GM23338 (cell line): ENCODE measurements at regions not wholly inside any gene's neighbourhood (a gene's known extent, or its start where the extent isn't known, plus 50 kb on each side); places are given as distances from the start of the nearest gene placed in this dataset.

Experiments
- ATAC-seq: fragments of 200-7000 bp; cut with Tn5 transposase; 3 replicates; pipeline ENCODE4 v1.9.1; 2020
- DNase-seq: peaks from one replicate; pipeline ENCODE4 v3.0.0-alpha.2; 2015; ENCODE audit warnings: low spot score
- H2AFZ ChIP-seq: fragments of 200-600 bp; sonication (generic); 2 replicates; pipeline ENCODE4 v1.8.0; 2016; ENCODE audit warnings: antibody characterized with exemption, mild to moderate bottlenecking, moderate library complexity
- H3F3A ChIP-seq: fragments of 200-600 bp; sonication (generic); replicated peaks from 2 replicates; pipeline ENCODE4 v1.8.0; 2017; ENCODE audit warnings: antibody characterized with exemption, mixed run types, low read depth
- H3K27ac ChIP-seq: fragments of 200-600 bp; sonication (generic); 2 replicates; pipeline ENCODE4 v1.6.1; 2016; ENCODE audit warnings: low read depth
- H3K27me3 ChIP-seq: fragments of 200-600 bp; sonication (generic); 2 replicates; pipeline ENCODE4 v1.8.0; 2016; ENCODE audit warnings: mild to moderate bottlenecking, mixed run types, moderate library complexity; ENCODE audit not compliant: insufficient read depth
- H3K36me3 ChIP-seq: fragments of 200-600 bp; sonication (generic); 2 replicates; pipeline ENCODE4 v1.8.0; 2016; ENCODE audit warnings: mild to moderate bottlenecking; ENCODE audit not compliant: insufficient read depth
- H3K4me1 ChIP-seq: fragments of 200-600 bp; sonication (generic); 2 replicates; pipeline ENCODE4 v1.8.0; 2016; ENCODE audit warnings: mild to moderate bottlenecking, moderate library complexity; ENCODE audit not compliant: insufficient read depth
- H3K4me2 ChIP-seq: fragments of 200-600 bp; sonication (generic); 2 replicates; pipeline ENCODE4 v1.7.1; 2017; ENCODE audit warnings: mixed run types
- H3K4me3 ChIP-seq: fragments of 200-600 bp; sonication (generic); 2 replicates; pipeline ENCODE4 v1.6.1; 2016; ENCODE audit warnings: mixed run types
- H3K79me2 ChIP-seq: fragments of 200-600 bp; sonication (generic); replicated peaks from 2 replicates; pipeline ENCODE4 v1.8.0; 2017; ENCODE audit warnings: mild to moderate bottlenecking; ENCODE audit not compliant: insufficient read depth
- H3K9me2 ChIP-seq: fragments of 200-600 bp; sonication (generic); 2 replicates; pipeline ENCODE4 v1.8.0; 2017; ENCODE audit not compliant: insufficient read depth
- H4K20me1 ChIP-seq: fragments of 200-600 bp; sonication (generic); replicated peaks from 2 replicates; pipeline ENCODE4 v1.8.0; 2017; ENCODE audit warnings: mild to moderate bottlenecking; ENCODE audit not compliant: insufficient read depth
- H3K27ac Mint-ChIP-seq: 2 replicates; pipeline ENCODE4 v1.8.0; 2020; ENCODE audit warnings: inconsistent platforms, mild to moderate bottlenecking, moderate library complexity, mixed read lengths
- H3K27me3 Mint-ChIP-seq: 3 replicates; pipeline ENCODE4 v1.8.0; 2022; ENCODE audit warnings: low read depth, mild to moderate bottlenecking, moderate library complexity, mixed read lengths, inconsistent platforms; ENCODE audit not compliant: insufficient read depth, poor library complexity
- H3K36me3 Mint-ChIP-seq: 3 replicates; pipeline ENCODE4 v1.8.0; 2021; ENCODE audit warnings: low read depth, mild to moderate bottlenecking, inconsistent platforms, moderate library complexity, mixed read lengths
- H3K4me1 Mint-ChIP-seq: 3 replicates; pipeline ENCODE4 v1.8.0; 2020; ENCODE audit warnings: mild to moderate bottlenecking, inconsistent platforms, mixed read lengths
- H3K4me3 Mint-ChIP-seq: 3 replicates; pipeline ENCODE4 v1.8.0; 2021; ENCODE audit warnings: moderate library complexity, mild to moderate bottlenecking, inconsistent platforms, mixed read lengths
- H3K9me3 Mint-ChIP-seq: 3 replicates; pipeline ENCODE4 v1.8.0; 2020; ENCODE audit warnings: moderate library complexity, mild to moderate bottlenecking, inconsistent platforms, mixed read lengths
- EZH2 ChIP-seq: fragments of 200-600 bp; sonication (generic); IDR thresholded peaks from one replicate; pipeline ENCODE4 v1.8.0; 2017; ENCODE audit warnings: antibody characterized with exemption, mild to moderate bottlenecking, low read depth; ENCODE audit not compliant: unreplicated experiment
- EZH2phosphoT487 ChIP-seq: fragments of 200-600 bp; sonication (generic); IDR thresholded peaks from one replicate; pipeline ENCODE4 v1.8.1; 2018; ENCODE audit warnings: antibody characterized with exemption; ENCODE audit not compliant: unreplicated experiment
- JUNB ChIP-seq: IDR thresholded peaks from one replicate; pipeline ENCODE4 v1.6.1; 2016; ENCODE audit warnings: antibody characterized with exemption; ENCODE audit not compliant: unreplicated experiment
- NANOG ChIP-seq: IDR thresholded peaks from 2 replicates; pipeline ENCODE4 v1.6.1; 2016; ENCODE audit warnings: antibody characterized with exemption, borderline replicate concordance
- POLR2AphosphoS5 ChIP-seq: IDR thresholded peaks from 2 replicates; pipeline ENCODE4 v1.6.1; 2016; ENCODE audit warnings: antibody characterized with exemption, low read depth
- STAT1 ChIP-seq: IDR thresholded peaks from one replicate; pipeline ENCODE4 v1.6.1; 2016; ENCODE audit warnings: antibody characterized with exemption; ENCODE audit not compliant: unreplicated experiment
- ZNF114 ChIP-seq: fragments of 250-450 bp; sonication (Bioruptor Pico); IDR thresholded peaks from 2 replicates; pipeline ENCODE4 v1.5.0; 2020; ENCODE audit warnings: mild to moderate bottlenecking, moderate library complexity
- ZNF331 ChIP-seq: fragments of 250-450 bp; sonication (Bioruptor Pico); IDR thresholded peaks from 2 replicates; pipeline ENCODE4 v1.5.0; 2020; ENCODE audit warnings: low read depth, mild to moderate bottlenecking, moderate library complexity
- TF ChIP-seq, protein P1 (sequence below): IDR thresholded peaks from one replicate; pipeline ENCODE4 v1.6.1; 2018; ENCODE audit warnings: antibody characterized with exemption; ENCODE audit not compliant: unreplicated experiment
- TF ChIP-seq, protein P2 (sequence below): IDR thresholded peaks from 2 replicates; pipeline ENCODE4 v1.6.1; 2016; ENCODE audit warnings: antibody characterized with exemption
- TF ChIP-seq, protein P3 (sequence below): fragments of 250-450 bp; sonication (Bioruptor Pico); IDR thresholded peaks from 2 replicates; pipeline ENCODE4 v1.5.0; 2020; ENCODE audit warnings: mild to moderate bottlenecking, moderate library complexity

DNA sequence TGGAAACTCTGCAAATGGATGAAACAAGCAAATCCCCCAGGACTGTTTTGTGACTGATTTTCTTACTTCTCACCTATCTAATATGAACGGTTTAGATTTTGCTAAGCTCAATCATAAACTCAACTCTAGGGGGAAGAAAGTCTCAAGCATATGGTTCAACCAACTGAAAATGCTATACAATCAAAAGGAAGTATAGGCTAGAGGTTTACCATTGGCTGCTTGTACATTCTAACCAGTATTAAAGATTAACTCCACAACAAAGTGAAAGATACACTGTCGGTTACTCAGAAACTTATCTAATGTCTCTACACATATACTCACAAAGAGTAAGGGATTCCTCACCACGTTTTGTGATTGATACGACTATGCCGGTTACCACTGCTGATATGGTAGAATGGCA, 281.8 kb upstream of the SOX5 start:
- H3K27ac ChIP-seq: no peak overlapping the region
- H3K36me3 Mint-ChIP-seq: no peaks in the 10 kb centered on the region
- H3K4me2 ChIP-seq: no peak overlapping the region
- H3F3A ChIP-seq: no peaks in the 10 kb centered on the region
- no peaks in the 10 kb centered on the region for H3K9me2 ChIP-seq
- H3K4me1 Mint-ChIP-seq: peaks cover 45% of the 10 kb centered on the region
- H3K79me2 ChIP-seq: no peaks in the 10 kb centered on the region
- ATAC-seq (no peak), DNase-seq (no peak)
- H4K20me1 ChIP-seq: no peaks in the 10 kb centered on the region
- no peaks in the 10 kb centered on the region for H3K27me3 ChIP-seq
- H3K27ac Mint-ChIP-seq: no peak overlapping the region
- H3K4me3 Mint-ChIP-seq: no peak overlapping the region
- H3K4me1 ChIP-seq: peaks cover 24% of the 10 kb centered on the region
- H3K9me3 Mint-ChIP-seq: no peaks in the 10 kb centered on the region
- TF ChIP-seq ZNF331 (CRISPR knock-in tag): no peak
- TF ChIP-seq EZH2phosphoT487: no peak
- TF ChIP-seq POLR2AphosphoS5: no peak
- TF ChIP-seq STAT1: no peak
- no peak overlapping the region for H3K4me3 ChIP-seq
- no peak overlapping the region for H2AFZ ChIP-seq
- peaks cover 4% of the 10 kb centered on the region for H3K27me3 Mint-ChIP-seq
- H3K36me3 ChIP-seq: no peaks in the 10 kb centered on the region

DNA sequence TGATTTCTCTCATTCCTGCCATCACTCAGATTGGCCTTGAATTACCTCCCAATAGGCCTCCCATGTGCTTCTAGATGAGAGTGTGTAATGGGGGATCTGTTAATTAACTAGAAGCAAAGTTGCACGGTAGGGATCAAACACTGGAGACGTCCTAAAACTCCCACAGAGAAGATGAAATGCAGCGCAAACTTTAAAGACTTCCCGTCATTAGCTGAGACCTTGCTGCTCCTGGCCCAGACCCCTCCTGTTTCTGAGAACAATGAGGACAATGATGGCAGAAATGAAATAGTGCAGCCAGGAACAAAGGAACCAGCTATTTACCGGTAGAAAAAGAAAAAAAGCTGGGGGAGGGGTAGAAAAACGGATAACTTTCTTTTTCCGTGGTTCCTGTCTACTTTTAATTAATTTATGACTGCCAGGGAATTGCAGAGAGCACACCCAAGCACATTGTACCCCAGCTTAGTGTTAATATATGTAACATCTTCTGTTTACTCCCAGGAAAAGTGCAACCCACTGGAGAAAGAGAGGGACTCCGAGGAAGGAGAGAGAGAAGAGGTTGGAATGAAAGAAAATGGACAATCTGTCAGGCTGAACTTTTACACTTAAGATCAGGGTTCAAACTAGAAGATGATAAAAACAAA, 280.7 kb upstream of the SOX5 start:
- H3K9me2 ChIP-seq: no peaks in the 10 kb centered on the region
- H3K4me2 ChIP-seq: peak overlapping the region; percentile 46
- H3K36me3 ChIP-seq: no peaks in the 10 kb centered on the region
- peaks cover 45% of the 10 kb centered on the region for H3K4me1 Mint-ChIP-seq
- H3K79me2 ChIP-seq: no peaks in the 10 kb centered on the region
- peak overlapping the region; percentile 47; the same call in 1 of the 2 replicates for H3K27ac Mint-ChIP-seq
- no peak overlapping the region for H3K27ac ChIP-seq
- H3K36me3 Mint-ChIP-seq: no peaks in the 10 kb centered on the region
- peaks cover 24% of the 10 kb centered on the region for H3K4me1 ChIP-seq
- no peaks in the 10 kb centered on the region for H3K27me3 ChIP-seq
- no peaks in the 10 kb centered on the region for H4K20me1 ChIP-seq
- H3K9me3 Mint-ChIP-seq: no peaks in the 10 kb centered on the region
- peak; percentile 56 for DNase-seq
- peak; percentile 86 for ATAC-seq
- H3K4me3 ChIP-seq: no peak overlapping the region
- peak overlapping the region; percentile 38; the same call in 1 of the 3 replicates for H3K4me3 Mint-ChIP-seq
- peak overlapping the region; percentile 6 for H2AFZ ChIP-seq
- no peaks in the 10 kb centered on the region for H3F3A ChIP-seq
- H3K27me3 Mint-ChIP-seq: peaks cover 2% of the 10 kb centered on the region
- TF ChIP-seq, protein P1, sequence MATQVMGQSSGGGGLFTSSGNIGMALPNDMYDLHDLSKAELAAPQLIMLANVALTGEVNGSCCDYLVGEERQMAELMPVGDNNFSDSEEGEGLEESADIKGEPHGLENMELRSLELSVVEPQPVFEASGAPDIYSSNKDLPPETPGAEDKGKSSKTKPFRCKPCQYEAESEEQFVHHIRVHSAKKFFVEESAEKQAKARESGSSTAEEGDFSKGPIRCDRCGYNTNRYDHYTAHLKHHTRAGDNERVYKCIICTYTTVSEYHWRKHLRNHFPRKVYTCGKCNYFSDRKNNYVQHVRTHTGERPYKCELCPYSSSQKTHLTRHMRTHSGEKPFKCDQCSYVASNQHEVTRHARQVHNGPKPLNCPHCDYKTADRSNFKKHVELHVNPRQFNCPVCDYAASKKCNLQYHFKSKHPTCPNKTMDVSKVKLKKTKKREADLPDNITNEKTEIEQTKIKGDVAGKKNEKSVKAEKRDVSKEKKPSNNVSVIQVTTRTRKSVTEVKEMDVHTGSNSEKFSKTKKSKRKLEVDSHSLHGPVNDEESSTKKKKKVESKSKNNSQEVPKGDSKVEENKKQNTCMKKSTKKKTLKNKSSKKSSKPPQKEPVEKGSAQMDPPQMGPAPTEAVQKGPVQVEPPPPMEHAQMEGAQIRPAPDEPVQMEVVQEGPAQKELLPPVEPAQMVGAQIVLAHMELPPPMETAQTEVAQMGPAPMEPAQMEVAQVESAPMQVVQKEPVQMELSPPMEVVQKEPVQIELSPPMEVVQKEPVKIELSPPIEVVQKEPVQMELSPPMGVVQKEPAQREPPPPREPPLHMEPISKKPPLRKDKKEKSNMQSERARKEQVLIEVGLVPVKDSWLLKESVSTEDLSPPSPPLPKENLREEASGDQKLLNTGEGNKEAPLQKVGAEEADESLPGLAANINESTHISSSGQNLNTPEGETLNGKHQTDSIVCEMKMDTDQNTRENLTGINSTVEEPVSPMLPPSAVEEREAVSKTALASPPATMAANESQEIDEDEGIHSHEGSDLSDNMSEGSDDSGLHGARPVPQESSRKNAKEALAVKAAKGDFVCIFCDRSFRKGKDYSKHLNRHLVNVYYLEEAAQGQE: no peak
- TF ChIP-seq STAT1: no peak
- TF ChIP-seq POLR2AphosphoS5: no peak
- TF ChIP-seq, protein P2, sequence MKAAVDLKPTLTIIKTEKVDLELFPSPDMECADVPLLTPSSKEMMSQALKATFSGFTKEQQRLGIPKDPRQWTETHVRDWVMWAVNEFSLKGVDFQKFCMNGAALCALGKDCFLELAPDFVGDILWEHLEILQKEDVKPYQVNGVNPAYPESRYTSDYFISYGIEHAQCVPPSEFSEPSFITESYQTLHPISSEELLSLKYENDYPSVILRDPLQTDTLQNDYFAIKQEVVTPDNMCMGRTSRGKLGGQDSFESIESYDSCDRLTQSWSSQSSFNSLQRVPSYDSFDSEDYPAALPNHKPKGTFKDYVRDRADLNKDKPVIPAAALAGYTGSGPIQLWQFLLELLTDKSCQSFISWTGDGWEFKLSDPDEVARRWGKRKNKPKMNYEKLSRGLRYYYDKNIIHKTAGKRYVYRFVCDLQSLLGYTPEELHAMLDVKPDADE: no peak
- TF ChIP-seq NANOG: no peak
- no peak for TF ChIP-seq EZH2phosphoT487
- TF ChIP-seq JUNB: no peak
- no peak for TF ChIP-seq ZNF331 (CRISPR knock-in tag)
- no peak for TF ChIP-seq EZH2
- TF ChIP-seq, protein P3, sequence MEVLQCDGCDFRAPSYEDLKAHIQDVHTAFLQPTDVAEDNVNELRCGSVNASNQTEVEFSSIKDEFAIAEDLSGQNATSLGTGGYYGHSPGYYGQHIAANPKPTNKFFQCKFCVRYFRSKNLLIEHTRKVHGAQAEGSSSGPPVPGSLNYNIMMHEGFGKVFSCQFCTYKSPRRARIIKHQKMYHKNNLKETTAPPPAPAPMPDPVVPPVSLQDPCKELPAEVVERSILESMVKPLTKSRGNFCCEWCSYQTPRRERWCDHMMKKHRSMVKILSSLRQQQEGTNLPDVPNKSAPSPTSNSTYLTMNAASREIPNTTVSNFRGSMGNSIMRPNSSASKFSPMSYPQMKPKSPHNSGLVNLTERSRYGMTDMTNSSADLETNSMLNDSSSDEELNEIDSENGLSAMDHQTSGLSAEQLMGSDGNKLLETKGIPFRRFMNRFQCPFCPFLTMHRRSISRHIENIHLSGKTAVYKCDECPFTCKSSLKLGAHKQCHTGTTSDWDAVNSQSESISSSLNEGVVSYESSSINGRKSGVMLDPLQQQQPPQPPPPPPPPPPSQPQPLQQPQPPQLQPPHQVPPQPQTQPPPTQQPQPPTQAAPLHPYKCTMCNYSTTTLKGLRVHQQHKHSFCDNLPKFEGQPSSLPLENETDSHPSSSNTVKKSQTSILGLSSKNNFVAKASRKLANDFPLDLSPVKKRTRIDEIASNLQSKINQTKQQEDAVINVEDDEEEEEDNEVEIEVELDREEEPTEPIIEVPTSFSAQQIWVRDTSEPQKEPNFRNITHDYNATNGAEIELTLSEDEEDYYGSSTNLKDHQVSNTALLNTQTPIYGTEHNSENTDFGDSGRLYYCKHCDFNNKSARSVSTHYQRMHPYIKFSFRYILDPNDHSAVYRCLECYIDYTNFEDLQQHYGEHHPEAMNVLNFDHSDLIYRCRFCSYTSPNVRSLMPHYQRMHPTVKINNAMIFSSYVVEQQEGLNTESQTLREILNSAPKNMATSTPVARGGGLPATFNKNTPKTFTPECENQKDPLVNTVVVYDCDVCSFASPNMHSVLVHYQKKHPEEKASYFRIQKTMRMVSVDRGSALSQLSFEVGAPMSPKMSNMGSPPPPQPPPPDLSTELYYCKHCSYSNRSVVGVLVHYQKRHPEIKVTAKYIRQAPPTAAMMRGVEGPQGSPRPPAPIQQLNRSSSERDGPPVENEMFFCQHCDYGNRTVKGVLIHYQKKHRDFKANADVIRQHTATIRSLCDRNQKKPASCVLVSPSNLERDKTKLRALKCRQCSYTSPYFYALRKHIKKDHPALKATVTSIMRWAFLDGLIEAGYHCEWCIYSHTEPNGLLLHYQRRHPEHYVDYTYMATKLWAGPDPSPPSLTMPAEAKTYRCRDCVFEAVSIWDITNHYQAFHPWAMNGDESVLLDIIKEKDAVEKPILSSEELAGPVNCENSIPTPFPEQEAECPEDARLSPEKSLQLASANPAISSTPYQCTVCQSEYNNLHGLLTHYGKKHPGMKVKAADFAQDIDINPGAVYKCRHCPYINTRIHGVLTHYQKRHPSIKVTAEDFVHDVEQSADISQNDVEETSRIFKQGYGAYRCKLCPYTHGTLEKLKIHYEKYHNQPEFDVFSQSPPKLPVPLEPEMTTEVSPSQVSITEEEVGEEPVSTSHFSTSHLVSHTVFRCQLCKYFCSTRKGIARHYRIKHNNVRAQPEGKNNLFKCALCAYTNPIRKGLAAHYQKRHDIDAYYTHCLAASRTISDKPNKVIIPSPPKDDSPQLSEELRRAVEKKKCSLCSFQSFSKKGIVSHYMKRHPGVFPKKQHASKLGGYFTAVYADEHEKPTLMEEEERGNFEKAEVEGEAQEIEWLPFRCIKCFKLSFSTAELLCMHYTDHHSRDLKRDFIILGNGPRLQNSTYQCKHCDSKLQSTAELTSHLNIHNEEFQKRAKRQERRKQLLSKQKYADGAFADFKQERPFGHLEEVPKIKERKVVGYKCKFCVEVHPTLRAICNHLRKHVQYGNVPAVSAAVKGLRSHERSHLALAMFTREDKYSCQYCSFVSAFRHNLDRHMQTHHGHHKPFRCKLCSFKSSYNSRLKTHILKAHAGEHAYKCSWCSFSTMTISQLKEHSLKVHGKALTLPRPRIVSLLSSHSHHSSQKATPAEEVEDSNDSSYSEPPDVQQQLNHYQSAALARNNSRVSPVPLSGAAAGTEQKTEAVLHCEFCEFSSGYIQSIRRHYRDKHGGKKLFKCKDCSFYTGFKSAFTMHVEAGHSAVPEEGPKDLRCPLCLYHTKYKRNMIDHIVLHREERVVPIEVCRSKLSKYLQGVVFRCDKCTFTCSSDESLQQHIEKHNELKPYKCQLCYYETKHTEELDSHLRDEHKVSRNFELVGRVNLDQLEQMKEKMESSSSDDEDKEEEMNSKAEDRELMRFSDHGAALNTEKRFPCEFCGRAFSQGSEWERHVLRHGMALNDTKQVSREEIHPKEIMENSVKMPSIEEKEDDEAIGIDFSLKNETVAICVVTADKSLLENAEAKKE (CRISPR knock-in tag): no peak
- no peak for TF ChIP-seq ZNF114 (CRISPR knock-in tag)
